GM18870 (cell line): ENCODE measurements at regions not wholly inside any gene's neighbourhood (a gene's known extent, or its start where the extent isn't known, plus 50 kb on each side); places are given as distances from the start of the nearest gene placed in this dataset.

Experiments
- ATAC-seq: cut with Tn5 transposase; IDR thresholded peaks from one replicate; pipeline ENCODE4 v1.9.1; 2021; ENCODE audit warnings: moderate library complexity; ENCODE audit not compliant: unreplicated experiment

DNA sequence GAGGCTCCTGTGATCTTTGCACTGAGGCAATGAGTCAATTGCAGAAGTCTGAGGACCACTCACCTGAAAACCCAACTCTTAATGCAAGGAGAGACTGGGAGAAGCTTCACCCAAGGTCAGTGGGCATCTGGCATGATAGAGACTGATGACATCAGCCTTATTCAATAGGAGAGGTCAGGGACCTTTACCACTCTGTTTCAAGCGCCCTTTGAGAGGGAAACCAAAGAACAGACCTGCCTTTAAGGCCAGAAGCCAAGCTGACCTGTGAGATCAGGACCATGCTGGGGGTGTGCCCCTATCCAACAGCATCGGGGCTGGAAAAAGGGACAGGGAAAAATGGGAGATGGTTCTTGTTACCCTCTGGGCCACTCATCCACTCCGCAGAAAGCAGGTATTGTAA, 83.3 kb upstream of the FOXN3 start:
- ATAC-seq: no peak

DNA sequence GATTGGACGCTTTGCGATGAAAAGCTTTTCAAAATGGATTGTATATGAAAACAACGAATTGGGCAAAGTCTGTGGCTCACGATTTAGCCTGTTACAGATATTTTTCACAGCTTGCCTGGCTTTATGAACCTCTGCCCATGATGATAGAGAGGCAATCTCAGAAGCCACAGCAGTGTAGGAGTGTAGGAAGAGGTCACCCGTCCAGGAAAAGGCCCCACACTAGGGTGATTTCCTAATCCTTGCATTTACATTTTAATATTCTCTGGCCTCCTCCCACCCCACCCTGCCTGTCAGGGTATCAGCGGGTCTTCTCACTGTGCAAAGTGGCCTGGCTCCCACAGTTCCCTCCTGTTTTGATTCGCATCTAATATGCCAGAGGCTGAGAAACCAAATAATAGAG, 81.8 kb upstream of the FOXN3 start:
- ATAC-seq: no peak

DNA sequence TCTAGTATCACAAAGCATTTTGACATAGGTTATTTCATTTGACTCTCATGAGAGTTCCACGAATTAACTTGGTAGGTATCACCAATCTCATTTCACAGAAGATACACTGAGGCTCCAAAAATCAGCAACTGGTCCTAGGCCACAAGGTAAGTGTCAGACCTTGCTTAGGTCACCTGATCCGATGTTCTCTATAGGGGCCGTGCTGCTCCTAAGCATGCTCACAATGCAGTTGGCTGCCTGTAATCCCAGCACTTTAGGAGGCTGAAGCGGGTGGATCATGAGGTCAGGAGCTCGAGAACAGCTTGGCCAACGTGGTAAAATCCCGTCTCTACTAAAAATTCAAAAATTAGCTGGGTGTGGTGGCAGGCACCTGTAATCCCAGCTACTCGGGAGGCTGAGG, 78.7 kb upstream of the FOXN3 start:
- ATAC-seq: no peak

DNA sequence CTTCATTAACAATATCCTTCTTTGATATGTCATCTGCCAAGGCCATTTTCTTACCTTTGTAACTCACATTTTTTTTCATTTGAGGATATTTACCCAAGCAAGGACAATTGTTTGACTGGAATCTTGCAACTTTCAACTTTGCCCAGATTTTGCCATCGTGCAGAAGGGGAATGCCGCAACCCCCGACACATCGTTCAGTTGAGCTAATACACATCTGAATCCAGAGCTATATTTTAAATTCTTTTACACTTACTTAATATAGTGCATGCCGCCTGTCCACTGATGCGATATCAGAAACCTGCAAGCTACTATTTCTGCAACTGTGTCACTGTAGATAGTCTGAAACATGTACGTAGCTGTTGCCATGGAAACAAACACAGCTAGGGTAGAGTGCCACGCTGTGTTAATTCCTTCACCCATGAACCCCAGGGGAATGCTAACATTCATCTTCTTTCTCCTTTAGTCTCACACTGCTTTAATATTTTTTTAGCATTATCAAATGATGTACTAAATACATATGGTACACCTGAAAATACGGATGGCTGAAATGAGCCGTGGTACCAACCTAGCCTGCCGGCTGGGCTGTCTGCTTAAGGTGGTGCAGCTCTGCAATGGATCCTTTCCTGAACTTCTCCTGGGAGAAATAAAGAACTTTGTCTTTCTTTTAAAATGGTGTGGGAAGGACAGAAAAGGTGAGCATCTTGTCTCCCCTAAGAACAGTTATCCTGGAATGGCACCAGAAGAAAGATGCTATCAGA, 77.0 kb upstream of the FOXN3 start:
- peak; percentile 98 for ATAC-seq

DNA sequence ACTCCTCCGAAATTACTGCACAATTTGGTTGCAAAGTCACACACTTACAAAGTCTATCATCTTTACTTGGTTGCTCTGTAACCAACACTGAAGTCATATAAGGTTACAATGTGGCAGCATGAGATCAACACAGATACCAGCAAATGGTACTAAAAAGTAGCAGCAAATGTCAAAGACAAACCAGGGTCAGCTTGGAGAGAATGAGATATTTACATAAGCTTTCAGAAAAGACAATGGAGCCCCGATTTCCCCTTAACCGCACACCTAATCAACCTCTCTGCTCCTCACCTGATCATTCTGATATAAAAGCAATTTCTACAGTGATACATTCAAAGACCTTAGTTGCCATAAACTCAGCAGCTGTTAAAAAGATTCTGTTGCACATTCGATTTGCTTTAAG, 76.4 kb upstream of the FOXN3 start:
- no peak for ATAC-seq

DNA sequence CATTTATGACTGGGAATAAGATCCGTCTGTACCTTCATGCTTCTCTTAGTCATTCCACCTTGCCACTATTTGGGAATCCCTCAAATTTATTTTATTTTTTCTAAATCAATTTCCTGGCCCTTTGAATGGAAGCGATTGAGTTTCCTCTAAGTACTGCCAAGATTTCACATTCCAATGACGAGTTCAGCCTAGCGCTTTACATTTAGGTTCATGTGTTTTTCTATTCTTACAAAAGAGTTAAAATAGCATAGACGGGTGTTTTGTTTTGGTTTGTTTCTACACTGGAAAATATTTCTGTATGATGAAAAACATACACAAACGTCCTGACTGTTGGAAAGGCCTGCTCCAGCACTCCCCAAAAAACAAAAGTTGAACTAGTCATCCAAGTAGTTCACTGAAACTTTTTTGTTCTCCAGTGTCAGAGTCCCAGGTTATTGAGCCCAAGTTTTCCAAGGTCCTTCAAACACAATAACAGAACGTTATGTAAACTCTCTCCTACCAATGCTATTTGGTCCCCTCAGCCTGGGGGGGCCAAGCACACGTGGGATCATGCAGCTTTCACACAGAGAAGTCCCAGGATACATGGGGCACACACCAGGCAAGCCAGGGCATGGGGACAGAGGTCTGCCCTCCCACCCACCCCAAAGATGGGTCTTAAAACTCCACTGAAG, 74.8 kb upstream of the FOXN3 start:
- no peak for ATAC-seq

DNA sequence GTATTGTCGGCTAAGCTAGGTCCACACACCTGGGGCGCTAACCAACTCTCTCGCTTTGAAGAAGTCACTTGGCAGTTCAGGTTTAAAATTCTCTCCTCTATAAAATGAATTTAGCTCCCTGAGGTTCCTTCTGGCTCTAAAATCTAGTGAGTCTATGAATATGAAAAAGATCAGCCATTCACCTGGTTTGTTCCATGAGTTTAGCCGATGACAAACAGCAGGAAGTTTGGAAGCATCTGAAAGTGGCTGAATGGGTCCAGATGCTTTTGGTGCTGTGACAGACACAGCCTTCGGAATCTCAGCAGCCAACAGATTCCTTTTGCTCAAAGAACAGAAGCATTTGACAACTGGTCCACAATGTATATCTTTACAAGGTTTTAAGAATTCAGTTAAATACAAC, 73.4 kb upstream of the FOXN3 start:
- ATAC-seq: no peak

DNA sequence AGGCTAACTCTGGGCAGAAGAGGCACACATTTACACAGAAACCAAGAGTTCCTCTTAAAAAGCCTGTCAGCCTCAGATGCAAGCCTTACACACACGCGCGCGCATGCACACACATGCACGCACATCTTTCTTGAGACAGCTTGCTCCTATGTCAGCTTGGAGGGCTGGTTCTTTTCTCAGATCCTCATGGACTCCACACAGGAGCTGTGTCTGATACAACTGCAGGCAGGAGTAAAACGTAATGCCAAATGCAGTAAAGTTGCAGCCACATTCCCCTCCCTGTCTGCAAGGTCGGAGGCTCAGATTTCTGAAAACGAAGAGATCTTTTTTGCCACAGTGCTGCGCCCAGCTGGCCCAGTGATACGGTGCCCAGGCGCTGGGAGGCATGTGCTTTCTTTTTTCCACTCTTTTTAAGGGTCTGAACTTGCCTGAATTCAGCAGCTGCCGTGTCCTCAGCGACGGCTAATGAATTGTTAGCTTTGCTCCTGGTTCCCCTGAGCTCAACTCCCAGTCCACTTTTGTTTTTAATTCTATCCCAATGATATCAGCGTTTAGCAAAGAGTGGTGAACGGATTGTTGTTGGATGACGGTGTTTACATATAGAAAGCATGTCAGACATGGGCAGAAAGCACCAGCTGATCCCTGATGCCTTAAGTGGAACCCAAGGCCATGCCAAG, 72.9 kb upstream of the FOXN3 start:
- no peak for ATAC-seq

DNA sequence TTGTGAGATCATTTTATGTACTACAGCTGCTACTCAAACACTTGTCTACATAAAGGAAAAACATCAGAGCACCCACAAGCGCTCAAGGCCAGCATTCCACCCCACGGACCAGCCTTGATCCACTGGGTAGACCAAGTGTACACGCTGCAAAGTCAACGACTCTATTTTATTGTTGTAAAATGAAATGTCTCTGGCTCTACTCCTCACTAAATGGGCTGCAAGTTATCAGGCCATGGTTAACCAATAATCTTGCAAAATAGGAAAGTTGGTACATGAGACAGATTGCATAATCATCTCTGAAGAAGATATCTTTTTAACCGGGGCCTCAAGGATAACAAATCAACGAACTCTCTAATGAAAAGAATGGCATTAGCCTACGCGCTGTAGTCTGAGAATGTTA, 69.9 kb upstream of the FOXN3 start:
- no peak for ATAC-seq

DNA sequence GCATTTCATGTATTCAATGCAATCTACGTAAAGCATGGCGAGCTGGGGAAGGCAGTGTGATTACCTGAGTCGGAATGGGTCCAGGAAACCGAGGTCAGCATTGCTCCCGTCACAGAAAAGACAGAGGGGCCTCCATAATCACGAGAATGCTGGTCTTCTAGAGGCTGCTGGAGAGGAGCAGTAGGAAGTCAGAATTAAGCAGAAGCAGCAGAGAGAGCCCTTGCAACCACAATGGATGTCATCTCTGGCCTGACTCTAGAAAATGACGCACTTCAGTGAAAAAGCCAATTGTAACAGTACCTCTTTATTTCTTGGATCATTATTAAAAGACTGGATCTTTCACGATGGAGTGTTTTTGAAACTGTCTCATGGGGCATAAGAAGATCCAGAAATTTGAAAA, 69.5 kb upstream of the FOXN3 start:
- ATAC-seq: no peak

DNA sequence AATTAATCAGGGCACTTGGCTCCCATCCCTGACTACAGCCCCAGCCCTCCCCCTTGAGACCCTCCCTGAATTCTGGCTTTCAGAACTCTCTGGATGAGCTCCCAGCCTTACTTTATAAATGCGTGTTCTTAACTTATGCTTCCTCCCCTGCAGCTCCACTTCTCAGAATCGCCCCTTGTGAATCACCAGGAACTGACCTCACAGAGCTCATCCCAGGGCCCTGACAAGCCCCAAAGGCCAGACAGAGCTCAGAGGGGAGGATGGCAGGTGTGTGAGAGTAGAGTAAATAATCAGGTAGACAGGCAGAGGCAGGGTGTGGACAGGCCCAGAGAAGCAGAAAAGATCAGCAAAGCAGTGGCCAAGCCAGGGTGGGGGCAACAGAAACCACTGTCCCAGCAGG, 68.2 kb upstream of the FOXN3 start:
- no peak for ATAC-seq

DNA sequence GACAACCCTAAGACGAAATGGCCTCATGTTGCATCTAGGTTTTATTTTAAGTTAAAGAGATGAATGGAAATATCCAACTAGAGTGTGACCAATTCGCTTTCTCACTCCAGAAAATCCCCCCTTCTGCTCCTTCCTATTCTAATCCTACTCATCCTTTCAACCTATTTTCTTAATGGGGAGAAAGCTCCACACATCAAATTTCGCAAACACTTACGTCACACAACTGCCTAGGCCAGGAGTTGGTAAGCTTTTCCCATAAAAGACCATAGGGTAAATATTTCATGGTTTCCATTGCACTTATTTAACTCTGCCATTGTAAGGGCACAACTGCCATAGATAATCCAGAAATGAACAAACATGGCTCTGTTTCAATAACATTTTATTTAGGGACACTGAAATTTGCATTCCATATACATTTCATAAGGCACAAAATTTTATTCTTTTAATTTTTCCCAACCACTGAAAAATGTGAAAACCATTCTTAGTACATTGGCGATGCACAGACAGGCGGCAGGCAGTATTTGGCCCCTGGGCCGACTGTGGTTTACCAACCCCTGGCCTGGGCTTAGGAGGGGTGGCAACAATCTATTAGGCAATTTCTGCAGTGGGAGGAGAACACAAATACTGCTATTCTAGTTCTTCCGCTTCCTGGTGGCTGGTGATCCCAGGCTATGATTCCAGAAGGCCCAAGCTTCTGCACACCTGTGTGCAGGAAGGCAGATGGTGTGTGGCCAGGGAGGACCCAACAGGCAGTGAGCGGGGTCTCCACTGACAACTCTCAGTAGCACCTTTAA, 67.2 kb upstream of the FOXN3 start:
- no peak for ATAC-seq

DNA sequence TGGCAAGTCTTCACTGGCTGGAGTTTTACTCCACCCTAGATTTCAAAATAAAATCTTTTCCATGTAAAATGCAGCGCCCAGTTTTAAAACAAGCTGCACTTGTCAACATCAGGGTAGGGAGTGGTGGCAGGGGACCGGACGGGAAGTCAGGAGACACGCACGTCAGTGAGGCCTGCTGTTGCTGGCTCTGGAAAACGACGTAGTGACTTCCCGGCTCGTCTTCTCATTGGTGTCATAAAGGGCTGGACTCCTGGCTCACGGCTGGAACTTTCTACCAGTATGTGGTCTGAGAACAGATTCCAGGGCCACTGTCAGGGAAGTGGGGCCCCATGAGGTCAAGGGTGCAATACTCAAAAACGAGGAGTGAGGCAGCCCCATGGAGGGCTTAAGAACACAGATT, 64.2 kb upstream of the FOXN3 start:
- ATAC-seq: no peak

DNA sequence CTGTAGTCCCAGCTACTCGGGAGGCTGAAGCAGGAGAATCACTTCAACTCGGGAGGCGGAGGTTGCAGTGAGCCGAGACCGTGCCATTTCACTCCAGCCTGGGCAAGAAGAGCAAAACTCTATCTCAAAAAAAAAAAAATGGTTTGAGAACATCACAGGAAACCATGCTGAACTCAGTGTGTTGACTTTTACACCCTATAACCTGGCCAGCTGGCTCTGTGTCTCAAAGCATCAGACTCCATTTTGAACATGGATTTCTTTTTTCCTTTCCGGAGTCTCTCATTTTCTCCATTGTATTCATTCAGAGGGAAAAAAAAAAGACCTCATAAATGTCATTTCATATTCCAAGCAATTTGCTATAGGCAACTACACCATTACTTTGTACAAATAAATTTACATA, 63.2 kb upstream of the FOXN3 start:
- no peak for ATAC-seq

DNA sequence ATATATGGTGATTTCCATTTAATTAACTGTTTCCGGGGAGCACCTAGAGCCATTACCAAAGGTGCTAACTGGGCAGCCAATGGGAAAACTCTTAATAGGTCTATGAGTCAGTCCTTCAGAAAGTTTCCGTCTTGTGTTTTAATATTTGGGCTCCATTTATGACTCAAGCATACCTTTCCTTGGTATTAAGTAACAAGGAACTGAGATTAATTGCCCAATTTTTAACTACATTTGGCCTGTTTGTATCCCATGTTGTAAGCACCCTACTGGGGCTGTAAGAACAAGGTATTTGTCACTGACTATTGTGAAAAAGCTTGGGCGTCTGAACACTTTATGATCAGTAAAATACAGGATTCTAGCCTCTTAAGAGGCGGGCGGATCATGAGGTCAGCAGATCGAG, 62.8 kb upstream of the FOXN3 start:
- ATAC-seq: no peak

DNA sequence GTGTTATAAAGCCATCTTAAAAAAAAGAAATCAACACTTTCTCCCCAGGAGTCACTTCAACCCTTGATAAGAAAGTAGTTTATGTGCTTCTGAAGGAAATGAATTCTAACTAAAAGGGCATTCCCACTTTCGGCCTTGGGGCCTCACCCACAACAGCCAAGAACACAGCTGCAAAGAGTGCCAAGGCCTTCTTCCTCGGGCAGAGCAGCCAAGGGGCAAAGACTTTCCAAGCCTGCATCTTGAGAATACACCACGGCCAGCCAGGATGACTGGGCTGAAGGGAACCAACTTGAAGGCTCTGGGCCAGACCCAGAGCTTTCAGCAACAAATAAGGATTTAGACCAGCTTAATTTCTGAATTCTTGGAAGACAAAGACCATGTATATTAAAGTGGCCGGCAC, 60.4 kb upstream of the FOXN3 start:
- no peak for ATAC-seq

DNA sequence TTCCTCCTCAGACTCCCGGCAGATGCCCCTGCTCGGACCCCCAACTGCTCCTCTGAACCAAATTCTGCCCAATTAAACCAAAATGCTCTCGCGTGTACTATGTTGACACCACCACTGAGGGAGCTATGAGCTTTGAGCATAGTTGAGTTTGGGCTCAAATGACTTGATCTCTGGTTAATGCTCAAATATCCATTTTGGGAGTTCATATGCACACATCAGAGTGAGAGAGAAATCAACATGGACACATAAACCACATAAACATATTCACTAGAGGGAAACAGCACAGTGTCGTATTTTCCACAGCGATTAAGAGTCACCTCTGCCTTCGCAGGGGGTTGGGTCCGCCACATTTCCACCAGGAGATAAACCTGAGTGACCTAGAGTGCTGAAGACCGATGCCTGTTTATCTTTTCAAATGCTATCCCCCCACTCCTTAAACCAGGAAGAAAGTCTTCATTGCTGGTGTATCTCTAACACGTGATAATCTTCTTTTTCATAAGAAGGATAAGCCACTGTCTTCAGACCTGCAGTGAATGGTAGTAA, 59.4 kb upstream of the FOXN3 start:
- no peak for ATAC-seq

DNA sequence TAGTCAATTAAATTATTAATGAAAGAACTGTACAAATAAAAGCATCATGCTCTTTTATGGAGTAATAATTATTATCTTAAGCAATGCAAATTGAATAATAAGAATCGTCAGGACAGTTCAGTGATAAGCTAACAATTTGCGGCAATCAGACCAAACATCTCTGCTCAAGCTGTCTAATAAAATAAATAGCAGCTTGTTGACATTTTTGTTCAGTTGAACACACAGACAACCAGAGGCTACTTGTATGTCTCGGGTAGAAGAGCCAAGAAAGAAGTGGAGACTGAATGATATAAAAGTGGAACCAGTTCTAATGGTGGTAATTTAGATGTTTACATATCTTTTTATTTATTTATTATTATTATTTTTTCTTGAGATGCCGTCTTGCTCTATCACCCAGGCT, 57.4 kb upstream of the FOXN3 start:
- no peak for ATAC-seq

DNA sequence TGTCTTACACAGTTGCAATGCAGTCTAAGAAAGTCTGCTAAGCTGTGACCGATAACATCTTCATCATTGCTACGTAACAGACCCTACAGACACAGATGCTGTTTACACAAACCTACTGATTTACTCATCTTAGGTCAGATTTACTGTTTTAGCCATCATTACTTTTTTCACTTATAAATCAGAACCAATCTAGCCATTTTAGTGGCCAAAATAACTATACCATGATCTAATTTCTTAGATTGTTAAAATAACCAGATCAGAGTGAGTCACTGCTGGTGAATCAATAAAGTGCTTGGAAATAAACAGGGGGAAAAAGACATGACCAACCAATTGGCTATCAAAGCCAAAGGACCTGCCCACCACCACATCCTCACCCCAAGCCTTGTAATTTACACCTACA, 57.0 kb upstream of the FOXN3 start:
- ATAC-seq: no peak

DNA sequence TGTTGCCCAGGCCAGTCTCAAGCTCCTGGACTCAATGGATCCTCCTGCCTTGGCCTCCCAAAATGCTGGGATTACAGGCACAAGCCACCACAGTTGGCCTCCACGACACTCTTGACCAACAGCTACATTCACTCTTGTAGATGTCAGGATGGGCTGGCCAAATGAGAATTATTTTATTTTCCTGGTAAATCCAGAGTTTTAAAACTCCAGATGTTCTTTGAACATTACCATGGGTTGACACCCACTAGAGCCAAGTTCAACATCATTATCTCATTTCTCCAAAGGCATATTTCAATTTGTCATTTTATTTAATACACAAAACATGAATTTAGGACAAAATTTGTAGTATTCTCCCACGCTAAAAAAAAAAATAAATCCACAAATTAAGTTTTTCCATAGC, 56.5 kb upstream of the FOXN3 start:
- no peak for ATAC-seq

DNA sequence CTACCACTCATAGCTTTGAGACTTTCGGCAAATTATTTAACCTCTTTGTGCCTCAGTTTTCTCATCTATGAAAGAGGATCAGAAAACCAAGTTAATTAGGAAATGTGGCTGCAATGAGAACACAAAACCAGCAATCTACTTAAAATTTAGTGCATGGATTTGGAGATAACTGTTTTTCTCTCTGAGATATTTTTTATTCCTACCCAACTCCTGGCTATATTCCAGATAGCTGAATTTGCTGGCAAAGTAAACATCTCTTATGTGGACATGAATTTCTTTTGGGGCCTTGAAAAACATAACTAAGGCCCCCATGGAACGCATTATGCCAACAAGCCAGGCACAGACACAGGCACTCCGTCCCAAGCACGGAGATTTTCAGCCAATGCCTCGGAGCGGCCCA, 53.4 kb upstream of the FOXN3 start:
- ATAC-seq: no peak
